Endothelial cell of umbilical vein (primary cell): ENCODE measurements at regions not wholly inside any gene's neighbourhood (a gene's known extent, or its start where the extent isn't known, plus 50 kb on each side); places are given as distances from the start of the nearest gene placed in this dataset.

ENCODE experiments used
- BruUV-seq: library from RNA; stranded (reverse); fragments of 400-500 nt; replicated peaks from 2 replicates; lab custom pipeline; 2021; lab: Mats Ljungman, UMichigan
- CTCF ChIA-PET: fragments of 300-600, 350-600 bp; sonication (Branson Sonifier 250); formaldehyde crosslinking; loops from one replicate; lab custom pipeline; 2021; ENCODE audit warnings: antibody characterized with exemption, inconsistent platforms; lab: Charles Lee
- POLR2A ChIA-PET: fragments of 300-600, 350-600 bp; sonication (Branson Sonifier 250); formaldehyde crosslinking; loops from one replicate; lab custom pipeline; 2021; ENCODE audit warnings: antibody characterized with exemption, inconsistent platforms; lab: Charles Lee
- DNase-seq: peaks from one replicate; pipeline ENCODE4 v3.0.0-alpha.2; 2011; ENCODE audit warnings: low read depth, low spot score
- FAIRE-seq: peaks from 2 replicates; lab custom pipeline; 2011; peaks lifted over from hg19 to GRCh38; lab: Jason Lieb, UNC
- H2AFZ ChIP-seq: 2 replicates; pipeline ENCODE4 v1.6.0; 2012; ENCODE audit warnings: low read depth, low read length, control low read depth, inconsistent platforms
- H3K27ac ChIP-seq: 2 replicates; pipeline ENCODE4 v1.5.1; 2011; ENCODE audit warnings: low read depth, mild to moderate bottlenecking, control low read depth, low read length, moderate library complexity; ENCODE audit not compliant: insufficient read depth
- H3K27me3 ChIP-seq, 2 experiments: 2 replicates each; pipeline versions ENCODE4 v1.6.0 to v1.6.1; 2011; ENCODE audit warnings: low read length in 2 of 2, mixed read lengths in 1 of 2; ENCODE audit not compliant: control insufficient read depth in 2 of 2, insufficient read depth in 2 of 2
- H3K36me3 ChIP-seq, 2 experiments: 2 replicates in 1 of 2; 3 replicates in 1 of 2; pipeline ENCODE4 v1.5.1; 2011; ENCODE audit warnings: low read length in 2 of 2, mild to moderate bottlenecking in 1 of 2, moderate library complexity in 1 of 2; ENCODE audit not compliant: control insufficient read depth in 2 of 2, insufficient read depth in 2 of 2; ENCODE audit errors: extremely low read depth in 1 of 2
- H3K4me1 ChIP-seq: 3 replicates; pipeline ENCODE4 v1.5.1; 2011; ENCODE audit warnings: mild to moderate bottlenecking, low read length; ENCODE audit not compliant: control insufficient read depth, insufficient read depth; ENCODE audit errors: extremely low read depth
- H3K4me2 ChIP-seq: 2 replicates; pipeline ENCODE4 v1.6.1; 2011; ENCODE audit warnings: low read length, control low read depth, mixed read lengths; ENCODE audit not compliant: insufficient read depth
- H3K4me3 ChIP-seq, 3 experiments: fragments of 200-600 bp in 1 of 3; sonication (generic), shearing (Covaris generic) in 1 of 3; replicated peaks in 1 of 3; 2 replicates each; pipeline ENCODE4 v1.5.1; 2011 to 2016; ENCODE audit warnings: control low read depth in 3 of 3, low read length in 3 of 3, mild to moderate bottlenecking in 2 of 3, inconsistent platforms in 1 of 3, low read depth in 1 of 3, moderate library complexity in 1 of 3; ENCODE audit not compliant: insufficient read depth in 1 of 3
- H3K79me2 ChIP-seq: 2 replicates; pipeline ENCODE4 v1.6.0; 2012; ENCODE audit warnings: low read length, inconsistent platforms; ENCODE audit not compliant: control insufficient read depth, insufficient read depth
- H3K9ac ChIP-seq: replicated peaks from 2 replicates; pipeline ENCODE3; 2011; ENCODE audit warnings: low read length, control low read depth; ENCODE audit not compliant: insufficient read depth; ENCODE audit errors: extremely low read depth
- H3K9me1 ChIP-seq: replicated peaks from 3 replicates; pipeline ENCODE4 v1.6.0; 2011; ENCODE audit warnings: mild to moderate bottlenecking, low read length; ENCODE audit not compliant: control insufficient read depth, insufficient read depth; ENCODE audit errors: extremely low read depth
- H3K9me3 ChIP-seq: replicated peaks from 2 replicates; pipeline ENCODE4 v1.5.1; 2012; ENCODE audit warnings: low read length, inconsistent platforms; ENCODE audit not compliant: control insufficient read depth, insufficient read depth
- H4K20me1 ChIP-seq: replicated peaks from 2 replicates; pipeline ENCODE3; 2011; ENCODE audit warnings: mild to moderate bottlenecking, low read length; ENCODE audit not compliant: control insufficient read depth, insufficient read depth; ENCODE audit errors: extremely low read depth
- EZH2 ChIP-seq: IDR thresholded peaks from 2 replicates; pipeline ENCODE4 v1.6.1; 2012; ENCODE audit warnings: borderline replicate concordance, low read depth, mild to moderate bottlenecking, moderate library complexity, low read length, inconsistent platforms; ENCODE audit not compliant: severe bottlenecking
- FOS ChIP-seq: IDR thresholded peaks from 2 replicates; pipeline ENCODE4 v1.6.1; 2011; ENCODE audit warnings: mild to moderate bottlenecking, low read length, moderate library complexity, borderline replicate concordance; ENCODE audit not compliant: insufficient read depth
- GATA2 ChIP-seq: IDR thresholded peaks from 2 replicates; pipeline ENCODE4 v1.7.0; 2011; ENCODE audit warnings: low read depth, mild to moderate bottlenecking, moderate library complexity, mixed read lengths, low read length; ENCODE audit not compliant: insufficient read length, insufficient read depth
- JUN ChIP-seq: IDR thresholded peaks from 2 replicates; pipeline ENCODE4 v1.6.1; 2011; ENCODE audit warnings: borderline replicate concordance, low read depth; ENCODE audit not compliant: insufficient read length, insufficient read depth
- MYC ChIP-seq: IDR thresholded peaks from one replicate; pipeline ENCODE4 v1.6.1; 2011; ENCODE audit warnings: mild to moderate bottlenecking, low read depth, low read length
- POLR2A ChIP-seq: IDR thresholded peaks from 2 replicates; pipeline ENCODE4 v1.6.1; 2012; ENCODE audit warnings: low read depth, mild to moderate bottlenecking, control low read depth, low read length
- POLR2AphosphoS5 ChIP-seq: IDR thresholded peaks from 2 replicates; pipeline ENCODE4 v1.6.1; 2012; ENCODE audit warnings: low read depth, mild to moderate bottlenecking, control low read depth, low read length, moderate library complexity; ENCODE audit not compliant: insufficient read depth
- dilution Hi-C: fragments of 300-500 bp; cut with MboI; formaldehyde crosslinking; loops from one replicate; pipeline ENCODE4 v1.15.0; 2019; ENCODE audit warnings: low sequenced_read_pairs; ENCODE audit not compliant: extremely low pct_ligation_motif_present
- intact Hi-C: fragments of 100-400 bp; cut with micrococcal nuclease; formaldehyde crosslinking; loops from one replicate; pipeline ENCODE4 v1.10.0; 2022
- TF ChIP-seq, protein P1 (sequence below), 2 donors: IDR thresholded peaks; 1 replicate in 1 of 2; 2 replicates in 1 of 2; pipeline ENCODE4 v1.5.1; 2011; ENCODE audit warnings: low read length in 2 of 2, mild to moderate bottlenecking in 2 of 2, moderate library complexity in 2 of 2, control low read depth in 1 of 2, inconsistent platforms in 1 of 2, low read depth in 1 of 2; ENCODE audit not compliant: insufficient read depth in 1 of 2; ENCODE audit errors: extremely low read depth in 1 of 2
- TF ChIP-seq, protein P2 (sequence below): IDR thresholded peaks from 2 replicates; pipeline ENCODE4 v1.6.1; 2011; ENCODE audit not compliant: insufficient read depth, insufficient read length

DNA sequence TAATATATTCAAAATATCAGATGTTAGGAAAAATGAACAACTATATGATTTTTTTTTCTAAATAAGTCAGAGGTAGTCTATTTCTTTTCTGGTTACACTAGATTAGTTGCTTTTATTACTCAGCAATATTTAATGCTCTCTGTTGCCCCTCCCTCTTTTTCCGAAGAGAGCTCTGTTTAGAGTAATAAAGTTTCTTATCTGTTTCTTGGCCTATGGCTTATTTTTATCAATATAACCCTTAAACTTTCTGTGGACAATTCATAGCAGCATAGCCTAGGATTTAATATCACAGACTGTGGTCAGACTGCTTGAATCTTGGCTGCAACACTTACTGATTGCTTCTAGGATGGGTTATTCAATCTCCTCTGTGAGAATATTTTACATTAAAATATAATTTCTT lies 2315.4 kb upstream of the AGA start:
- Histone ChIP-seq H3K27me3 (no peaks in the 10 kb centered on the region), H3K4me2 (no peak overlapping the region), H3K4me1 (no peaks in the 10 kb centered on the region), H2AFZ (no peak overlapping the region), H3K9ac (no peak overlapping the region), H3K9me1 (no peaks in the 10 kb centered on the region), H3K79me2 (no peaks in the 10 kb centered on the region), H3K9me3 (no peaks in the 10 kb centered on the region), H4K20me1 (no peaks in the 10 kb centered on the region), H3K4me3 (no peak overlapping the region), H3K36me3 (no peaks in the 10 kb centered on the region), H3K27ac (no peak overlapping the region)
- CTCF ChIA-PET: no interaction called here
- dilution Hi-C loops: no loop called here
- FAIRE-seq (no peak), DNase-seq (no peak)
- intact Hi-C loops: no loop called here
- TF ChIP-seq POLR2A: no peak
- no peak for TF ChIP-seq EZH2
- no peak for TF ChIP-seq FOS
- no peak for TF ChIP-seq MYC
- no peak for TF ChIP-seq GATA2
- TF ChIP-seq, protein P1, sequence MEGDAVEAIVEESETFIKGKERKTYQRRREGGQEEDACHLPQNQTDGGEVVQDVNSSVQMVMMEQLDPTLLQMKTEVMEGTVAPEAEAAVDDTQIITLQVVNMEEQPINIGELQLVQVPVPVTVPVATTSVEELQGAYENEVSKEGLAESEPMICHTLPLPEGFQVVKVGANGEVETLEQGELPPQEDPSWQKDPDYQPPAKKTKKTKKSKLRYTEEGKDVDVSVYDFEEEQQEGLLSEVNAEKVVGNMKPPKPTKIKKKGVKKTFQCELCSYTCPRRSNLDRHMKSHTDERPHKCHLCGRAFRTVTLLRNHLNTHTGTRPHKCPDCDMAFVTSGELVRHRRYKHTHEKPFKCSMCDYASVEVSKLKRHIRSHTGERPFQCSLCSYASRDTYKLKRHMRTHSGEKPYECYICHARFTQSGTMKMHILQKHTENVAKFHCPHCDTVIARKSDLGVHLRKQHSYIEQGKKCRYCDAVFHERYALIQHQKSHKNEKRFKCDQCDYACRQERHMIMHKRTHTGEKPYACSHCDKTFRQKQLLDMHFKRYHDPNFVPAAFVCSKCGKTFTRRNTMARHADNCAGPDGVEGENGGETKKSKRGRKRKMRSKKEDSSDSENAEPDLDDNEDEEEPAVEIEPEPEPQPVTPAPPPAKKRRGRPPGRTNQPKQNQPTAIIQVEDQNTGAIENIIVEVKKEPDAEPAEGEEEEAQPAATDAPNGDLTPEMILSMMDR (IDR thresholded peaks at IDR 0.05; ENCODE audit: extremely low read depth in 1 of 2, insufficient read depth in 1 of 2, low read depth in 1 of 2, low read length in 2 of 2): no peak
- no peak for TF ChIP-seq JUN
- TF ChIP-seq, protein P2, sequence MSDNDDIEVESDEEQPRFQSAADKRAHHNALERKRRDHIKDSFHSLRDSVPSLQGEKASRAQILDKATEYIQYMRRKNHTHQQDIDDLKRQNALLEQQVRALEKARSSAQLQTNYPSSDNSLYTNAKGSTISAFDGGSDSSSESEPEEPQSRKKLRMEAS: no peak
- no peak for TF ChIP-seq POLR2AphosphoS5
- POLR2A ChIA-PET: no interaction called here
- BruUV-seq: no TSS peak
